ENCODE measurements at regions not wholly inside any gene's neighbourhood (a gene's known extent, or its start where the extent isn't known, plus 50 kb on each side); places are given as distances from the start of the nearest gene placed in this dataset.

GRCh38 chr2:239774142-239774462 lies 251.0 kb downstream of the NDUFA10 start:
- peaks cover 2% of the 10 kb centered on the region for H3K9me3 ChIP-seq (replicated peaks; ENCODE audit: control insufficient read depth, insufficient read depth, low read length)
- no peaks in the 10 kb centered on the region for H3K9me1 ChIP-seq (replicated peaks; ENCODE audit: control insufficient read depth, extremely low read depth, insufficient read depth, low read length)
- TF ChIP-seq EZH2 (IDR thresholded peaks at IDR 0.05; ENCODE audit: borderline replicate concordance, low read depth, low read length, severe bottlenecking) (no peak), CTCF (IDR thresholded peaks at IDR 0.05; ENCODE audit: extremely low read depth in 1 of 2, insufficient read depth in 1 of 2, low read depth in 1 of 2, low read length in 2 of 2) (no peak), MAX (IDR thresholded peaks at IDR 0.05; ENCODE audit: insufficient read depth, insufficient read length) (no peak), MYC (IDR thresholded peaks at IDR 0.05; ENCODE audit: low read depth, low read length) (no peak), GATA2 (IDR thresholded peaks at IDR 0.05; ENCODE audit: insufficient read depth, insufficient read length, low read depth, low read length) (no peak), POLR2A (IDR thresholded peaks at IDR 0.05; ENCODE audit: low read depth, low read length) (no peak), POLR2AphosphoS5 (IDR thresholded peaks at IDR 0.05; ENCODE audit: insufficient read depth, low read depth, low read length) (no peak), FOS (IDR thresholded peaks at IDR 0.05; ENCODE audit: borderline replicate concordance, insufficient read depth, low read length) (no peak), JUN (IDR thresholded peaks at IDR 0.05; ENCODE audit: borderline replicate concordance, insufficient read depth, insufficient read length, low read depth) (no peak)
- POLR2A ChIA-PET = no interaction called here
- H3K4me3 ChIP-seq (replicated peaks in 1 of 3; ENCODE audit: insufficient read depth in 1 of 3, low read depth in 1 of 3, low read length in 3 of 3) = no peak overlapping the region
- FAIRE-seq (no peak), DNase-seq (ENCODE audit: low read depth, low spot score) (no peak)
- H3K4me1 ChIP-seq (ENCODE audit: control insufficient read depth, extremely low read depth, insufficient read depth, low read length) = no peaks in the 10 kb centered on the region
- no peak overlapping the region for H3K9ac ChIP-seq (replicated peaks; ENCODE audit: extremely low read depth, insufficient read depth, low read length)
- H3K36me3 ChIP-seq (ENCODE audit: control insufficient read depth in 2 of 2, extremely low read depth in 1 of 2, insufficient read depth in 2 of 2, low read length in 2 of 2) = no peaks in the 10 kb centered on the region
- no peak overlapping the region for H3K27ac ChIP-seq (ENCODE audit: insufficient read depth, low read depth, low read length)
- H3K4me2 ChIP-seq (ENCODE audit: insufficient read depth, low read length) = no peak overlapping the region
- no peaks in the 10 kb centered on the region for H3K79me2 ChIP-seq (ENCODE audit: control insufficient read depth, insufficient read depth, low read length)
- no TSS peak for BruUV-seq (replicated peaks)
- H4K20me1 ChIP-seq (replicated peaks; ENCODE audit: control insufficient read depth, extremely low read depth, insufficient read depth, low read length) = no peaks in the 10 kb centered on the region
- CTCF ChIA-PET = no interaction called here
- dilution Hi-C loops (cut with MboI; ENCODE audit: extremely low pct_ligation_motif_present, low sequenced_read_pairs) (no loop called here), intact Hi-C loops (cut with micrococcal nuclease) (no loop called here)
- no peak overlapping the region for H2AFZ ChIP-seq (ENCODE audit: low read depth, low read length)
- H3K27me3 ChIP-seq (ENCODE audit: control insufficient read depth in 2 of 2, insufficient read depth in 2 of 2, low read length in 2 of 2) = no peaks in the 10 kb centered on the region
